SK-N-SH treated with all-trans-retinoic acid at 6 μM for 48 hours (cell line): ENCODE measurements at regions not wholly inside any gene's neighbourhood (a gene's known extent, or its start where the extent isn't known, plus 50 kb on each side); places are given as distances from the start of the nearest gene placed in this dataset.

Source experiments
- ATAC-seq: fragments of 200-7000 bp; cut with Tn5 transposase; 3 replicates; pipeline ENCODE4 v1.9.1; 2020; ENCODE audit warnings: mild to moderate bottlenecking, moderate library complexity
- ARNTL ChIP-seq: fragments of 450-650 bp; formaldehyde crosslinking; IDR thresholded peaks from 2 replicates; pipeline ENCODE4 v1.5.0; 2020; ENCODE audit warnings: low read depth, mild to moderate bottlenecking, moderate library complexity, borderline replicate concordance
- BACH2 ChIP-seq: fragments of 250-450 bp; sonication (Bioruptor Pico); IDR thresholded peaks from 2 replicates; pipeline ENCODE4 v1.9.0; 2021; ENCODE audit warnings: mild to moderate bottlenecking, borderline replicate concordance
- CSDC2 ChIP-seq: fragments of 250-450 bp; sonication (Bioruptor Pico); IDR thresholded peaks from 2 replicates; pipeline ENCODE4 v1.5.0; 2020; ENCODE audit warnings: mild to moderate bottlenecking, moderate library complexity
- ESRRG ChIP-seq: fragments of 250-450 bp; sonication (Bioruptor Pico); IDR thresholded peaks from 2 replicates; pipeline ENCODE4 v1.6.1; 2021; ENCODE audit warnings: mild to moderate bottlenecking
- GLIS3 ChIP-seq: fragments of 250-450 bp; sonication (Bioruptor Pico); IDR thresholded peaks from 2 replicates; pipeline ENCODE4 v1.5.0; 2020; ENCODE audit warnings: mild to moderate bottlenecking, moderate library complexity
- ISL1 ChIP-seq: fragments of 250-450 bp; sonication (Bioruptor Pico); IDR thresholded peaks from 2 replicates; pipeline ENCODE4 v2.1.2; 2022; ENCODE audit warnings: mild to moderate bottlenecking, moderate library complexity
- PPARA ChIP-seq: fragments of 250-450 bp; sonication (Bioruptor Pico); IDR thresholded peaks from 2 replicates; pipeline ENCODE4 v1.5.0; 2020; ENCODE audit warnings: mild to moderate bottlenecking, borderline replicate concordance
- RARB ChIP-seq: fragments of 250-450 bp; sonication (Bioruptor Pico); IDR thresholded peaks from 2 replicates; pipeline ENCODE4 v1.8.0; 2021; ENCODE audit warnings: mild to moderate bottlenecking, moderate library complexity
- SNAI2 ChIP-seq: fragments of 250-450 bp; sonication (Bioruptor Pico); IDR thresholded peaks from 2 replicates; pipeline ENCODE4 v1.5.0; 2020; ENCODE audit warnings: mild to moderate bottlenecking, moderate library complexity
- TCF4 ChIP-seq: fragments of 250-450 bp; sonication (Bioruptor Pico); IDR thresholded peaks from 2 replicates; pipeline ENCODE4 v1.8.0; 2021; ENCODE audit warnings: mild to moderate bottlenecking, moderate library complexity, borderline replicate concordance
- TOX ChIP-seq: fragments of 250-450 bp; sonication (Bioruptor Pico); IDR thresholded peaks from 2 replicates; pipeline ENCODE4 v1.8.0; 2021; ENCODE audit warnings: mild to moderate bottlenecking, moderate library complexity, borderline replicate concordance
- ZC3H10 ChIP-seq: fragments of 250-450 bp; sonication (Bioruptor Pico); IDR thresholded peaks from 2 replicates; pipeline ENCODE4 v1.5.1; 2021; ENCODE audit warnings: mild to moderate bottlenecking, moderate library complexity
- ZFP3 ChIP-seq: fragments of 250-450 bp; sonication (Bioruptor Pico); IDR thresholded peaks from 2 replicates; pipeline ENCODE4 v1.5.0; 2020; ENCODE audit warnings: mild to moderate bottlenecking, moderate library complexity
- ZFP30 ChIP-seq: fragments of 450-650 bp; formaldehyde crosslinking; IDR thresholded peaks from 2 replicates; pipeline ENCODE4 v1.5.0; 2022; ENCODE audit warnings: mild to moderate bottlenecking, moderate library complexity
- ZNF565 ChIP-seq: fragments of 450-650 bp; formaldehyde crosslinking; conservative IDR thresholded peaks from 2 replicates; pipeline ENCODE4 v1.5.0; 2020; ENCODE audit warnings: low read depth, mild to moderate bottlenecking, moderate library complexity
- ZNF70 ChIP-seq: fragments of 450-650 bp; formaldehyde crosslinking; IDR thresholded peaks from 2 replicates; pipeline ENCODE4 v1.5.0; 2020; ENCODE audit warnings: mild to moderate bottlenecking, moderate library complexity
- TF ChIP-seq, protein P1 (sequence below): fragments of 250-450 bp; sonication (Bioruptor Pico); IDR thresholded peaks from 2 replicates; pipeline ENCODE4 v1.8.0; 2021; ENCODE audit warnings: low read depth, mild to moderate bottlenecking, moderate library complexity, borderline replicate concordance
- TF ChIP-seq, protein P2 (sequence below): fragments of 250-450 bp; sonication (Bioruptor Pico); IDR thresholded peaks from 2 replicates; pipeline ENCODE4 v1.5.1; 2021; ENCODE audit warnings: mild to moderate bottlenecking, moderate library complexity
- TF ChIP-seq, protein P3 (sequence below): fragments of 250-450 bp; sonication (Bioruptor Pico); IDR thresholded peaks from 2 replicates; pipeline ENCODE4 v1.5.0; 2020; ENCODE audit warnings: mild to moderate bottlenecking, moderate library complexity
- TF ChIP-seq, protein P4 (sequence below): fragments of 250-450 bp; sonication (Bioruptor Pico); IDR thresholded peaks from 2 replicates; pipeline ENCODE4 v1.5.1; 2020; ENCODE audit warnings: low read depth, mild to moderate bottlenecking, moderate library complexity
- TF ChIP-seq, protein P5 (sequence below): fragments of 250-450 bp; sonication (Bioruptor Pico); IDR thresholded peaks from 2 replicates; pipeline ENCODE4 v1.8.0; 2020; ENCODE audit warnings: mild to moderate bottlenecking, moderate library complexity, borderline replicate concordance

DNA sequence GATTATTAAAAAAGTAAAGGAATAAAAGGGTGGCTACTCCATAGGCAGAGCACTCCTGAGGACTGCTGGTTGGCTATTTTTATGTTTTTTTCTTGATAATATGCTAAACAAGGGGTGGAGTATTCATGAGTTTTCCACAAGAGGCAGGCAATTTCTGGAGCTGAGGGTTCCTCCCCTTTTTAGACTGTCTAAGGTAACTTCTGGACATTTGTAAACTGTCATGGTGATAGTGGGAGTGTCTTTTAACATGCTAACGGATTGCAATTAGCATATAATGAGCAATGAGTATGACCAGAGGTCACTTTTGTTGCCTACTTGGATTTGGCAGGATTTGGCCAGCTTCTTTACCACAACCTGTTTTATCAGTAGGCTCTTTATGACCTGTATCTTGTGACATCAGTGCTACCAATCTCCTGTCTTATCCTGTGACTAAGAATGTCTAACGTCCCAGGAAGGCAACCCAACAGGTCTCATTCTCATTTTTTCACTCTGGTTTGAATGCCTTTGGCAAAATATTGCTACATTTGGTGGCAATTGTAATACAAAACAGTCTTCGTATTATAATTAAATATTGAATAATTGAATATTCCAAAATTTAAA is 587.8 kb upstream of the POM121L12 start:
- no peak for ATAC-seq
- TF ChIP-seq ARNTL (CRISPR knock-in tag), result no peak
- TF ChIP-seq BACH2, result no peak
- TF ChIP-seq TOX (CRISPR knock-in tag), result no peak

DNA sequence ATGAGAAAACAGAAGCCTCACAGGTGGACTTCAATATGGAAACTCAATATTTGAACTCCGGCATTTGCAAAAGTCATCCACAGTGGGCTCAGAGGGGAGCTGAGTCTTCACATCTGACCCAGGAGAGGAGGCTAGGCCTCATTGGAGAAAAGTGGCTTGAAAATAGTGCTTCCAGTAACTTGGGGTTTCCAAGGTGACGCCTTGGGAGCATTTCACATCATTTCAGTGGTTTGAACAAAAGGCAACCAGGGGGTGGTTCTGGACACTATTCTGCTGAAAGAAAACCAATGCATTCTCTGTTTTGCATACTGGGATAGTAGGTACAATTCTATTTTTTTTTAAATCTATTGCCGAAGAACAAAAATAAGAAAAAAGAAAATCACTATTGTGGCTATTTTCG is 599.2 kb upstream of the POM121L12 start:
- no peak for ATAC-seq
- TF ChIP-seq, protein P1, sequence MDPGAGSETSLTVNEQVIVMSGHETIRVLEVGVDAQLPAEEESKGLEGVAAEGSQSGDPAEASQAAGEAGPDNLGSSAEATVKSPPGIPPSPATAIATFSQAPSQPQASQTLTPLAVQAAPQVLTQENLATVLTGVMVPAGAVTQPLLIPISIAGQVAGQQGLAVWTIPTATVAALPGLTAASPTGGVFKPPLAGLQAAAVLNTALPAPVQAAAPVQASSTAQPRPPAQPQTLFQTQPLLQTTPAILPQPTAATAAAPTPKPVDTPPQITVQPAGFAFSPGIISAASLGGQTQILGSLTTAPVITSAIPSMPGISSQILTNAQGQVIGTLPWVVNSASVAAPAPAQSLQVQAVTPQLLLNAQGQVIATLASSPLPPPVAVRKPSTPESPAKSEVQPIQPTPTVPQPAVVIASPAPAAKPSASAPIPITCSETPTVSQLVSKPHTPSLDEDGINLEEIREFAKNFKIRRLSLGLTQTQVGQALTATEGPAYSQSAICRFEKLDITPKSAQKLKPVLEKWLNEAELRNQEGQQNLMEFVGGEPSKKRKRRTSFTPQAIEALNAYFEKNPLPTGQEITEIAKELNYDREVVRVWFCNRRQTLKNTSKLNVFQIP (CRISPR knock-in tag), result no peak
- no peak for TF ChIP-seq ZNF565 (CRISPR knock-in tag)
- TF ChIP-seq, protein P2, sequence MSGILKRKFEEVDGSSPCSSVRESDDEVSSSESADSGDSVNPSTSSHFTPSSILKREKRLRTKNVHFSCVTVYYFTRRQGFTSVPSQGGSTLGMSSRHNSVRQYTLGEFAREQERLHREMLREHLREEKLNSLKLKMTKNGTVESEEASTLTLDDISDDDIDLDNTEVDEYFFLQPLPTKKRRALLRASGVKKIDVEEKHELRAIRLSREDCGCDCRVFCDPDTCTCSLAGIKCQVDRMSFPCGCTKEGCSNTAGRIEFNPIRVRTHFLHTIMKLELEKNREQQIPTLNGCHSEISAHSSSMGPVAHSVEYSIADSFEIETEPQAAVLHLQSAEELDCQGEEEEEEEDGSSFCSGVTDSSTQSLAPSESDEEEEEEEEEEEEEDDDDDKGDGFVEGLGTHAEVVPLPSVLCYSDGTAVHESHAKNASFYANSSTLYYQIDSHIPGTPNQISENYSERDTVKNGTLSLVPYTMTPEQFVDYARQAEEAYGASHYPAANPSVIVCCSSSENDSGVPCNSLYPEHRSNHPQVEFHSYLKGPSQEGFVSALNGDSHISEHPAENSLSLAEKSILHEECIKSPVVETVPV (CRISPR knock-in tag), result no peak
- TF ChIP-seq, protein P3, sequence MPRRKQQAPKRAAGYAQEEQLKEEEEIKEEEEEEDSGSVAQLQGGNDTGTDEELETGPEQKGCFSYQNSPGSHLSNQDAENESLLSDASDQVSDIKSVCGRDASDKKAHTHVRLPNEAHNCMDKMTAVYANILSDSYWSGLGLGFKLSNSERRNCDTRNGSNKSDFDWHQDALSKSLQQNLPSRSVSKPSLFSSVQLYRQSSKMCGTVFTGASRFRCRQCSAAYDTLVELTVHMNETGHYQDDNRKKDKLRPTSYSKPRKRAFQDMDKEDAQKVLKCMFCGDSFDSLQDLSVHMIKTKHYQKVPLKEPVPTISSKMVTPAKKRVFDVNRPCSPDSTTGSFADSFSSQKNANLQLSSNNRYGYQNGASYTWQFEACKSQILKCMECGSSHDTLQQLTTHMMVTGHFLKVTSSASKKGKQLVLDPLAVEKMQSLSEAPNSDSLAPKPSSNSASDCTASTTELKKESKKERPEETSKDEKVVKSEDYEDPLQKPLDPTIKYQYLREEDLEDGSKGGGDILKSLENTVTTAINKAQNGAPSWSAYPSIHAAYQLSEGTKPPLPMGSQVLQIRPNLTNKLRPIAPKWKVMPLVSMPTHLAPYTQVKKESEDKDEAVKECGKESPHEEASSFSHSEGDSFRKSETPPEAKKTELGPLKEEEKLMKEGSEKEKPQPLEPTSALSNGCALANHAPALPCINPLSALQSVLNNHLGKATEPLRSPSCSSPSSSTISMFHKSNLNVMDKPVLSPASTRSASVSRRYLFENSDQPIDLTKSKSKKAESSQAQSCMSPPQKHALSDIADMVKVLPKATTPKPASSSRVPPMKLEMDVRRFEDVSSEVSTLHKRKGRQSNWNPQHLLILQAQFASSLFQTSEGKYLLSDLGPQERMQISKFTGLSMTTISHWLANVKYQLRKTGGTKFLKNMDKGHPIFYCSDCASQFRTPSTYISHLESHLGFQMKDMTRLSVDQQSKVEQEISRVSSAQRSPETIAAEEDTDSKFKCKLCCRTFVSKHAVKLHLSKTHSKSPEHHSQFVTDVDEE (CRISPR knock-in tag), result no peak
- TF ChIP-seq SNAI2 (CRISPR knock-in tag), result no peak
- no peak for TF ChIP-seq BACH2
- TF ChIP-seq ZFP30 (CRISPR knock-in tag), result no peak
- no peak for TF ChIP-seq ISL1 (CRISPR knock-in tag)
- TF ChIP-seq PPARA, result no peak
- no peak for TF ChIP-seq RARB (CRISPR knock-in tag)
- TF ChIP-seq GLIS3 (CRISPR knock-in tag), result no peak
- TF ChIP-seq CSDC2 (CRISPR knock-in tag), result no peak
- no peak for TF ChIP-seq TCF4 (CRISPR knock-in tag)
- TF ChIP-seq, all 23 proteins: peak for 0

DNA sequence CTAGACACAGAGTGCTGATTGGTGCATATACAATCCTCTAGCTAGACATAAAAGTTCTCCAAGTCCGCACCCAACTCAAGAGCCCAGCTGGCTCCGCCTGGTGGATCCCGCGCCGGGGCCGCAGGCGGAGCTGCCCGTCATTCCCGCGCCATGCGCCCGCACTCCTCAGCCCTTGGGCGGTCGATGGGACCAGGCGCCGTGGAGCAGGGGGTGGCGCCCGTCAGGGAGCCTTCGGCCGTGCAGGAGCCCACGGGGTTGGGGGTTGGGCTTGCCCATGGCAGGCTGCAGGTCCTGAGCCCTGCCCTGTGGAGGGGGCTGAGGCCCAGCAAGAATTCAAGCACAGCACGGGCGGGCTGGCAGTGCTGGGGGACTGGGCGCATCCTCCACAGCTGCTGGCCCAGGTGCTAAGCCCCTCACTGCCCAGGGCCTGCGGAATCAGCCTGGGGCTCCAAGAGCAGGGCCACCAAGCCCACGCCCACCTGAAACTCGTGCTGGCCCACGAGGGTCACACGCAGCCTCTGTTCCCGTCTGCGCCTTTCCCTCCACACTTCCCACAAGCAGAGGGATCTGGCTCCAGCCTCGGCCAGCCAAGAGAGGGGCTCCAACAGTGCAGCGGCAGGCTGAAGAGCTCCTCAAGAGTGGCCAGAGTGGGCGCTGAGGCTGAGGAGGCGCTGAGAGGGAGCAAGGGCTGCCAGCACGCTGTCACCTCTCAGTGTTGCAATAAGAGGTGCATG is 604.2 kb upstream of the POM121L12 start:
- TF ChIP-seq, protein P1 (CRISPR knock-in tag), result no peak
- no peak for TF ChIP-seq TCF4 (CRISPR knock-in tag)
- TF ChIP-seq, protein P4, sequence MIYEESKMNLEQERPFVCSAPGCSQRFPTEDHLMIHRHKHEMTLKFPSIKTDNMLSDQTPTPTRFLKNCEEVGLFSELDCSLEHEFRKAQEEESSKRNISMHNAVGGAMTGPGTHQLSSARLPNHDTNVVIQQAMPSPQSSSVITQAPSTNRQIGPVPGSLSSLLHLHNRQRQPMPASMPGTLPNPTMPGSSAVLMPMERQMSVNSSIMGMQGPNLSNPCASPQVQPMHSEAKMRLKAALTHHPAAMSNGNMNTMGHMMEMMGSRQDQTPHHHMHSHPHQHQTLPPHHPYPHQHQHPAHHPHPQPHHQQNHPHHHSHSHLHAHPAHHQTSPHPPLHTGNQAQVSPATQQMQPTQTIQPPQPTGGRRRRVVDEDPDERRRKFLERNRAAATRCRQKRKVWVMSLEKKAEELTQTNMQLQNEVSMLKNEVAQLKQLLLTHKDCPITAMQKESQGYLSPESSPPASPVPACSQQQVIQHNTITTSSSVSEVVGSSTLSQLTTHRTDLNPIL, result no peak
- no peak for TF ChIP-seq ZFP3 (CRISPR knock-in tag)
- no peak for TF ChIP-seq ESRRG (CRISPR knock-in tag)
- no peak for TF ChIP-seq ZFP30 (CRISPR knock-in tag)
- no peak for TF ChIP-seq ZC3H10 (CRISPR knock-in tag)
- no peak for TF ChIP-seq RARB (CRISPR knock-in tag)
- no peak for TF ChIP-seq CSDC2 (CRISPR knock-in tag)
- no peak for TF ChIP-seq GLIS3 (CRISPR knock-in tag)
- no peak for TF ChIP-seq ZNF565 (CRISPR knock-in tag)
- no peak for TF ChIP-seq ZNF70
- TF ChIP-seq, protein P5, sequence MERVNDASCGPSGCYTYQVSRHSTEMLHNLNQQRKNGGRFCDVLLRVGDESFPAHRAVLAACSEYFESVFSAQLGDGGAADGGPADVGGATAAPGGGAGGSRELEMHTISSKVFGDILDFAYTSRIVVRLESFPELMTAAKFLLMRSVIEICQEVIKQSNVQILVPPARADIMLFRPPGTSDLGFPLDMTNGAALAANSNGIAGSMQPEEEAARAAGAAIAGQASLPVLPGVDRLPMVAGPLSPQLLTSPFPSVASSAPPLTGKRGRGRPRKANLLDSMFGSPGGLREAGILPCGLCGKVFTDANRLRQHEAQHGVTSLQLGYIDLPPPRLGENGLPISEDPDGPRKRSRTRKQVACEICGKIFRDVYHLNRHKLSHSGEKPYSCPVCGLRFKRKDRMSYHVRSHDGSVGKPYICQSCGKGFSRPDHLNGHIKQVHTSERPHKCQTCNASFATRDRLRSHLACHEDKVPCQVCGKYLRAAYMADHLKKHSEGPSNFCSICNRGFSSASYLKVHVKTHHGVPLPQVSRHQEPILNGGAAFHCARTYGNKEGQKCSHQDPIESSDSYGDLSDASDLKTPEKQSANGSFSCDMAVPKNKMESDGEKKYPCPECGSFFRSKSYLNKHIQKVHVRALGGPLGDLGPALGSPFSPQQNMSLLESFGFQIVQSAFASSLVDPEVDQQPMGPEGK (CRISPR knock-in tag), result no peak
- TF ChIP-seq BACH2, result no peak
- TF ChIP-seq, protein P2 (CRISPR knock-in tag), result no peak
- ATAC-seq, result no peak
